ENCODE measurements at regions not wholly inside any gene's neighbourhood (a gene's known extent, or its start where the extent isn't known, plus 50 kb on each side); places are given as distances from the start of the nearest gene placed in this dataset.

GRCh38 chr15:39184701-39185390, 396.0 kb upstream of the THBS1 start:
- Mint-ChIP-seq H3K27me3 (ENCODE audit: low read depth) (no peaks in the 10 kb centered on the region), H3K4me1 (peaks cover 3% of the 10 kb centered on the region; the same call in 1 of the 2 replicates), H3K9me3 (no peaks in the 10 kb centered on the region), H3K4me3 (no peak overlapping the region), H3K27ac (no peak overlapping the region), H3K36me3 (no peaks in the 10 kb centered on the region)
- no peak for DNase-seq (ENCODE audit: low spot score)
- POLR2A ChIA-PET: no interaction called here
- no peak for ATAC-seq
- CTCF ChIA-PET: no interaction called here
- no peak for TF ChIP-seq E2F1 (CRISPR knock-in tag; IDR thresholded peaks at IDR 0.05)
- TF ChIP-seq OVOL2 (CRISPR knock-in tag; IDR thresholded peaks at IDR 0.05; ENCODE audit: borderline replicate concordance): no peak
- TF ChIP-seq MYBL2 (CRISPR knock-in tag; IDR thresholded peaks at IDR 0.05): no peak
- no peak for TF ChIP-seq ATF2 (CRISPR knock-in tag; IDR thresholded peaks at IDR 0.05; ENCODE audit: borderline replicate concordance, low read depth)
- no peak for TF ChIP-seq CREB1 (CRISPR knock-in tag; IDR thresholded peaks at IDR 0.05)
- no peak for TF ChIP-seq ATF6 (CRISPR knock-in tag; IDR thresholded peaks at IDR 0.05)
- no peak for TF ChIP-seq SOX15 (CRISPR knock-in tag; IDR thresholded peaks at IDR 0.05)
- TF ChIP-seq MAX (CRISPR knock-in tag; IDR thresholded peaks at IDR 0.05): no peak
- no peak for TF ChIP-seq ZNF423 (CRISPR knock-in tag; IDR thresholded peaks at IDR 0.05)
- TF ChIP-seq NFATC4 (CRISPR knock-in tag; IDR thresholded peaks at IDR 0.05): no peak
- TF ChIP-seq FOXP4 (CRISPR knock-in tag; IDR thresholded peaks at IDR 0.05): no peak
- no peak for TF ChIP-seq ZMAT4 (CRISPR knock-in tag; IDR thresholded peaks at IDR 0.05)
- no peak for TF ChIP-seq GTF2I (CRISPR knock-in tag; conservative IDR thresholded peaks at IDR 0.05)
- TF ChIP-seq E2F5 (CRISPR knock-in tag; IDR thresholded peaks at IDR 0.05): no peak
- no peak for TF ChIP-seq ZNF138 (CRISPR knock-in tag; conservative IDR thresholded peaks at IDR 0.05)
- TF ChIP-seq ZNF532 (CRISPR knock-in tag; IDR thresholded peaks at IDR 0.05; ENCODE audit: borderline replicate concordance): no peak
- TF ChIP-seq ZNF281 (CRISPR knock-in tag; IDR thresholded peaks at IDR 0.05): no peak
- TF ChIP-seq STAT6 (CRISPR knock-in tag; conservative IDR thresholded peaks at IDR 0.05; ENCODE audit: low read depth): no peak
